HepG2 (cell line): ENCODE measurements at regions not wholly inside any gene's neighbourhood (a gene's known extent, or its start where the extent isn't known, plus 50 kb on each side); places are given as distances from the start of the nearest gene placed in this dataset.
A peak's percentile ranks its signal among the peaks of the same experiment; 100 is the strongest.

Source experiments
- BRD4 ChIP-seq: sonication (generic); formaldehyde crosslinking; IDR thresholded peaks from 2 replicates; pipeline ENCODE4 v1.4.0; 2020; ENCODE audit warnings: missing genetic modification reagents
- CBX5 ChIP-seq: sonication (generic); formaldehyde crosslinking; IDR thresholded peaks from 2 replicates; pipeline ENCODE4 v1.4.0; 2020; ENCODE audit warnings: missing genetic modification reagents, borderline replicate concordance
- EHMT2 ChIP-seq: fragments of 200-600 bp; sonication (generic); IDR thresholded peaks from 2 replicates; pipeline ENCODE4 v1.7.0; 2017; ENCODE audit warnings: antibody characterized with exemption, low read depth, low read length, borderline replicate concordance
- ELF3 ChIP-seq: IDR thresholded peaks from 2 replicates; pipeline ENCODE4 v1.6.1; 2016; ENCODE audit warnings: missing genetic modification reagents, missing compliant biosample characterization
- ELF4 ChIP-seq: sonication (generic); formaldehyde crosslinking; IDR thresholded peaks from 2 replicates; pipeline ENCODE4 v1.5.0; 2020; ENCODE audit warnings: missing genetic modification reagents, mild to moderate bottlenecking, moderate library complexity, borderline replicate concordance
- FOXA1 ChIP-seq, 2 experiments: fragments of 450-650 bp in 1 of 2; sonication (generic) in 1 of 2; formaldehyde crosslinking in 1 of 2; IDR thresholded peaks; 2 replicates each; pipeline versions ENCODE4 v1.4.0 to v1.6.1; 2016 to 2020; ENCODE audit warnings: missing genetic modification reagents in 1 of 2
- HDAC2 ChIP-seq: sonication (generic); formaldehyde crosslinking; IDR thresholded peaks from 2 replicates; pipeline ENCODE4 v1.4.0; 2020; ENCODE audit warnings: missing genetic modification reagents
- KAT7 ChIP-seq: IDR thresholded peaks from 2 replicates; pipeline ENCODE4 v1.6.1; 2018; ENCODE audit warnings: borderline replicate concordance, missing compliant biosample characterization
- MED1 ChIP-seq: sonication (generic); formaldehyde crosslinking; IDR thresholded peaks from 2 replicates; pipeline ENCODE4 v1.4.0; 2020; ENCODE audit warnings: missing genetic modification reagents
- MLLT10 ChIP-seq: sonication (generic); formaldehyde crosslinking; IDR thresholded peaks from 2 replicates; pipeline ENCODE4 v1.4.0; 2020; ENCODE audit warnings: missing genetic modification reagents
- SALL2 ChIP-seq: sonication (generic); formaldehyde crosslinking; IDR thresholded peaks from 2 replicates; pipeline ENCODE4 v1.8.1; 2023; ENCODE audit warnings: mild to moderate bottlenecking, missing genetic modification reagents, inconsistent platforms
- SPEN ChIP-seq: sonication (generic); formaldehyde crosslinking; IDR thresholded peaks from 2 replicates; pipeline ENCODE4 v1.5.1; 2020; ENCODE audit warnings: low read depth, mild to moderate bottlenecking, missing genetic modification reagents
- TBX3 ChIP-seq: fragments of 450-650 bp; IDR thresholded peaks from 2 replicates; pipeline ENCODE4 v1.6.1; 2017; ENCODE audit warnings: antibody characterized with exemption, mild to moderate bottlenecking, inconsistent platforms, borderline replicate concordance
- TEAD2 ChIP-seq: sonication (generic); formaldehyde crosslinking; IDR thresholded peaks from 2 replicates; pipeline ENCODE4 v1.9.0; 2021; ENCODE audit warnings: missing genetic modification reagents
- THAP11 ChIP-seq: IDR thresholded peaks from 2 replicates; pipeline ENCODE4 v1.6.1; 2016; ENCODE audit warnings: missing biosample characterization, missing genetic modification reagents
- TOPORS ChIP-seq: sonication (generic); formaldehyde crosslinking; IDR thresholded peaks from 2 replicates; pipeline ENCODE4 v1.8.0; 2023; ENCODE audit warnings: mild to moderate bottlenecking, missing genetic modification reagents
- ZBTB20 ChIP-seq: sonication (generic); formaldehyde crosslinking; IDR thresholded peaks from 2 replicates; pipeline ENCODE4 v1.8.1; 2023; ENCODE audit warnings: missing genetic modification reagents, low read depth, mild to moderate bottlenecking, borderline replicate concordance
- ZNF75D ChIP-seq: sonication (generic); formaldehyde crosslinking; IDR thresholded peaks from 2 replicates; pipeline ENCODE4 v1.8.1; 2023; ENCODE audit warnings: missing genetic modification reagents, mild to moderate bottlenecking, borderline replicate concordance
- ZNF766 ChIP-seq: sonication (generic); formaldehyde crosslinking; IDR thresholded peaks from 2 replicates; pipeline ENCODE4 v1.5.0; 2020; ENCODE audit warnings: missing genetic modification reagents, borderline replicate concordance
- ZNF878 ChIP-seq: sonication (generic); formaldehyde crosslinking; IDR thresholded peaks from 2 replicates; pipeline ENCODE4 v1.8.1; 2023; ENCODE audit warnings: mild to moderate bottlenecking, missing genetic modification reagents, moderate library complexity
- ZSCAN9 ChIP-seq: IDR thresholded peaks from 2 replicates; pipeline ENCODE4 v1.6.1; 2016; ENCODE audit warnings: borderline replicate concordance
- TF ChIP-seq, protein P1 (sequence below): sonication (generic); formaldehyde crosslinking; IDR thresholded peaks from 2 replicates; pipeline ENCODE4 v1.4.0; 2020; ENCODE audit warnings: mild to moderate bottlenecking, missing genetic modification reagents
- TF ChIP-seq, protein P2 (sequence below): sonication (generic); formaldehyde crosslinking; conservative IDR thresholded peaks from 2 replicates; pipeline ENCODE4 v1.8.0; 2022; ENCODE audit warnings: missing genetic modification reagents
- TF ChIP-seq, protein P3 (sequence below): sonication (generic); formaldehyde crosslinking; IDR thresholded peaks from 2 replicates; pipeline ENCODE4 v1.5.0; 2020; ENCODE audit warnings: missing genetic modification reagents
- TF ChIP-seq, protein P4 (sequence below): sonication (generic); formaldehyde crosslinking; IDR thresholded peaks from 2 replicates; pipeline ENCODE4 v1.4.0; 2020; ENCODE audit warnings: missing genetic modification reagents, borderline replicate concordance

DNA sequence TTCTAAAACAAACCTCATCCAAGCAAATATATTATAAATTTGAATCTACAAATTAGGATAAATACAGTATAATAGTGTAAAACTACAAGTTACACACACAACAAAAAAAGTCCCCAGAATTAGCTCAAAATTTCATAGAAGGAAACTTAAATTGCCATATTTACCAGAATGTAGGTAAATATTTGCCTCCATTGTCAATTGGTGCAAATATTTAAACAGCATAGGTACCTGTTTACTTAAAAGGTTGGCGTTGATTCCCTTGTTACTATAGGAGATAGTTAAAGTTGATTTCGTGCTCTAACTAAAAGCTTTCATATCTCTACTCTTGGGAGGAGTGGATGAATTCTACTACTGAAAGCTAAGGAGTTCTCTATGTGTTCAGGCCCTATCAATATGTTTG is 111.6 kb upstream of the TENT5A start (continued):
- TF ChIP-seq KAT7 (no peak), HDAC2 (CRISPR knock-in tag) (0 out of 2 replicates have a peak, but pooled peaks have one; percentile 35), SPEN (CRISPR knock-in tag) (no peak), ZSCAN9 (CRISPR knock-in tag) (no peak; the same call in 1 of the 2 replicates), ZBTB20 (CRISPR knock-in tag) (peak; percentile 100), MLLT10 (no peak), ZNF75D (CRISPR knock-in tag) (no peak), SALL2 (no peak), TBX3 (peak; percentile 85; the same call in 1 of the 2 replicates), EHMT2 (no peak), THAP11 (CRISPR knock-in tag) (0 out of 2 replicates have a peak, but pooled peaks have one; percentile 31), MED1 (CRISPR knock-in tag) (0 out of 2 replicates have a peak, but pooled peaks have one; percentile 14), FOXA1 (IDR thresholded peaks at IDR 0.05) (peak; percentile 82; the same call in 1 of the 2 replicates), FOXA1 (CRISPR knock-in tag; IDR thresholded peaks at IDR 0.05) (peak; percentile 88), ZNF878 (CRISPR knock-in tag) (no peak), ELF3 (CRISPR knock-in tag) (peak; percentile 88), CBX5 (CRISPR knock-in tag) (no peak), ELF4 (CRISPR knock-in tag) (no peak), TOPORS (CRISPR knock-in tag) (no peak), ZNF766 (CRISPR knock-in tag) (no peak), TEAD2 (no peak), BRD4 (CRISPR knock-in tag) (no peak)
- TF ChIP-seq, protein P1, sequence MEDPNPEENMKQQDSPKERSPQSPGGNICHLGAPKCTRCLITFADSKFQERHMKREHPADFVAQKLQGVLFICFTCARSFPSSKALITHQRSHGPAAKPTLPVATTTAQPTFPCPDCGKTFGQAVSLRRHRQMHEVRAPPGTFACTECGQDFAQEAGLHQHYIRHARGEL (CRISPR knock-in tag): no peak
- TF ChIP-seq, protein P2, sequence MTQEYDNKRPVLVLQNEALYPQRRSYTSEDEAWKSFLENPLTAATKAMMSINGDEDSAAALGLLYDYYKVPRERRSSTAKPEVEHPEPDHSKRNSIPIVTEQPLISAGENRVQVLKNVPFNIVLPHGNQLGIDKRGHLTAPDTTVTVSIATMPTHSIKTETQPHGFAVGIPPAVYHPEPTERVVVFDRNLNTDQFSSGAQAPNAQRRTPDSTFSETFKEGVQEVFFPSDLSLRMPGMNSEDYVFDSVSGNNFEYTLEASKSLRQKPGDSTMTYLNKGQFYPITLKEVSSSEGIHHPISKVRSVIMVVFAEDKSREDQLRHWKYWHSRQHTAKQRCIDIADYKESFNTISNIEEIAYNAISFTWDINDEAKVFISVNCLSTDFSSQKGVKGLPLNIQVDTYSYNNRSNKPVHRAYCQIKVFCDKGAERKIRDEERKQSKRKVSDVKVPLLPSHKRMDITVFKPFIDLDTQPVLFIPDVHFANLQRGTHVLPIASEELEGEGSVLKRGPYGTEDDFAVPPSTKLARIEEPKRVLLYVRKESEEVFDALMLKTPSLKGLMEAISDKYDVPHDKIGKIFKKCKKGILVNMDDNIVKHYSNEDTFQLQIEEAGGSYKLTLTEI (CRISPR knock-in tag): no peak
- TF ChIP-seq, protein P3, sequence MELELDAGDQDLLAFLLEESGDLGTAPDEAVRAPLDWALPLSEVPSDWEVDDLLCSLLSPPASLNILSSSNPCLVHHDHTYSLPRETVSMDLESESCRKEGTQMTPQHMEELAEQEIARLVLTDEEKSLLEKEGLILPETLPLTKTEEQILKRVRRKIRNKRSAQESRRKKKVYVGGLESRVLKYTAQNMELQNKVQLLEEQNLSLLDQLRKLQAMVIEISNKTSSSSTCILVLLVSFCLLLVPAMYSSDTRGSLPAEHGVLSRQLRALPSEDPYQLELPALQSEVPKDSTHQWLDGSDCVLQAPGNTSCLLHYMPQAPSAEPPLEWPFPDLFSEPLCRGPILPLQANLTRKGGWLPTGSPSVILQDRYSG (CRISPR knock-in tag): no peak
- TF ChIP-seq, protein P4, sequence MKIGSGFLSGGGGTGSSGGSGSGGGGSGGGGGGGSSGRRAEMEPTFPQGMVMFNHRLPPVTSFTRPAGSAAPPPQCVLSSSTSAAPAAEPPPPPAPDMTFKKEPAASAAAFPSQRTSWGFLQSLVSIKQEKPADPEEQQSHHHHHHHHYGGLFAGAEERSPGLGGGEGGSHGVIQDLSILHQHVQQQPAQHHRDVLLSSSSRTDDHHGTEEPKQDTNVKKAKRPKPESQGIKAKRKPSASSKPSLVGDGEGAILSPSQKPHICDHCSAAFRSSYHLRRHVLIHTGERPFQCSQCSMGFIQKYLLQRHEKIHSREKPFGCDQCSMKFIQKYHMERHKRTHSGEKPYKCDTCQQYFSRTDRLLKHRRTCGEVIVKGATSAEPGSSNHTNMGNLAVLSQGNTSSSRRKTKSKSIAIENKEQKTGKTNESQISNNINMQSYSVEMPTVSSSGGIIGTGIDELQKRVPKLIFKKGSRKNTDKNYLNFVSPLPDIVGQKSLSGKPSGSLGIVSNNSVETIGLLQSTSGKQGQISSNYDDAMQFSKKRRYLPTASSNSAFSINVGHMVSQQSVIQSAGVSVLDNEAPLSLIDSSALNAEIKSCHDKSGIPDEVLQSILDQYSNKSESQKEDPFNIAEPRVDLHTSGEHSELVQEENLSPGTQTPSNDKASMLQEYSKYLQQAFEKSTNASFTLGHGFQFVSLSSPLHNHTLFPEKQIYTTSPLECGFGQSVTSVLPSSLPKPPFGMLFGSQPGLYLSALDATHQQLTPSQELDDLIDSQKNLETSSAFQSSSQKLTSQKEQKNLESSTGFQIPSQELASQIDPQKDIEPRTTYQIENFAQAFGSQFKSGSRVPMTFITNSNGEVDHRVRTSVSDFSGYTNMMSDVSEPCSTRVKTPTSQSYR (CRISPR knock-in tag): no peak
